ENCODE measurements at regions not wholly inside any gene's neighbourhood (a gene's known extent, or its start where the extent isn't known, plus 50 kb on each side); places are given as distances from the start of the nearest gene placed in this dataset.
"Not testable (repeated sequence)": the region's sequence is repeated elsewhere in the genome, so short reads cannot be mapped to it uniquely, and the experiment has no call there.

GRCh38 chr1:229857585-229857984 lies 209.5 kb upstream of the GALNT2 start:
- peak; percentile 23 for DNase-seq (ENCODE audit: low read depth)

GRCh38 chr1:229859026-229859425 lies 208.0 kb upstream of the GALNT2 start:
- no peak for DNase-seq (ENCODE audit: low read depth)

GRCh38 chr1:229860926-229861325 lies 206.1 kb upstream of the GALNT2 start:
- DNase-seq (ENCODE audit: low read depth): no peak

GRCh38 chr1:229862017-229862774 lies 204.8 kb upstream of the GALNT2 start:
- DNase-seq (ENCODE audit: low read depth): peak; percentile 13

GRCh38 chr1:229863651-229864545 lies 203.1 kb upstream of the GALNT2 start:
- DNase-seq (ENCODE audit: low read depth): no peak

GRCh38 chr1:229864686-229865230 lies 202.3 kb upstream of the GALNT2 start:
- DNase-seq (ENCODE audit: low read depth): no peak

GRCh38 chr1:229865321-229865720 lies 201.7 kb upstream of the GALNT2 start:
- DNase-seq (ENCODE audit: low read depth): not testable (repeated sequence)

- DNase-seq (ENCODE audit: low read depth): no peak
Observed at GRCh38 chr1:229867726-229868125, 199.3 kb upstream of the GALNT2 start.

GRCh38 chr1:229869240-229869639 lies 197.8 kb upstream of the GALNT2 start:
- peak; percentile 15 for DNase-seq (ENCODE audit: low read depth)

GRCh38 chr1:229869687-229870086 lies 197.4 kb upstream of the GALNT2 start:
- DNase-seq (ENCODE audit: low read depth): no peak

GRCh38 chr1:229870381-229870780 lies 196.7 kb upstream of the GALNT2 start:
- no peak for DNase-seq (ENCODE audit: low read depth)

- DNase-seq (ENCODE audit: low read depth): no peak
Observed at GRCh38 chr1:229871078-229871676, 195.9 kb upstream of the GALNT2 start.

GRCh38 chr1:229874136-229874535 lies 192.9 kb upstream of the GALNT2 start:
- DNase-seq (ENCODE audit: low read depth): peak; percentile 35

GRCh38 chr1:229874609-229875008 lies 192.4 kb upstream of the GALNT2 start:
- DNase-seq (ENCODE audit: low read depth): peak; percentile 13

GRCh38 chr1:229875086-229875485 lies 192.0 kb upstream of the GALNT2 start:
- no peak for DNase-seq (ENCODE audit: low read depth)

GRCh38 chr1:229879746-229880145 lies 187.3 kb upstream of the GALNT2 start:
- no peak for DNase-seq (ENCODE audit: low read depth)

- no peak for DNase-seq (ENCODE audit: low read depth)
Observed at GRCh38 chr1:229880271-229881170, 186.5 kb upstream of the GALNT2 start.

GRCh38 chr1:229882621-229883020 lies 184.4 kb upstream of the GALNT2 start:
- DNase-seq (ENCODE audit: low read depth): no peak

GRCh38 chr1:229883504-229884200 lies 183.4 kb upstream of the GALNT2 start:
- no peak for DNase-seq (ENCODE audit: low read depth)

- DNase-seq (ENCODE audit: low read depth): no peak
Observed at GRCh38 chr1:229884765-229885164, 182.3 kb upstream of the GALNT2 start.

Data from amniotic epithelial cell (primary cell).